Ishikawa (cell line): ENCODE measurements at regions not wholly inside any gene's neighbourhood (a gene's known extent, or its start where the extent isn't known, plus 50 kb on each side); places are given as distances from the start of the nearest gene placed in this dataset.

Source experiments
- CEBPB ChIP-seq: IDR thresholded peaks from 2 replicates; pipeline ENCODE4 v1.6.1; 2012
- CREB1 ChIP-seq: IDR thresholded peaks from 2 replicates; pipeline ENCODE4 v1.6.1; 2012; ENCODE audit warnings: low read depth
- EGR1 ChIP-seq: IDR thresholded peaks from 2 replicates; pipeline ENCODE4 v1.6.1; 2012
- EP300 ChIP-seq: IDR thresholded peaks from 2 replicates; pipeline ENCODE4 v1.6.1; 2012; ENCODE audit warnings: borderline replicate concordance
- FOXM1 ChIP-seq: IDR thresholded peaks from 2 replicates; pipeline ENCODE4 v1.6.1; 2012; ENCODE audit warnings: low read depth, borderline replicate concordance
- NFIC ChIP-seq: IDR thresholded peaks from 2 replicates; pipeline ENCODE4 v1.6.1; 2012
- RAD21 ChIP-seq: IDR thresholded peaks from 2 replicates; pipeline ENCODE4 v1.6.1; 2012; ENCODE audit warnings: low read depth
- TAF1 ChIP-seq: IDR thresholded peaks from 2 replicates; pipeline ENCODE4 v1.6.1; 2012; ENCODE audit warnings: low read depth, mild to moderate bottlenecking
- TCF12 ChIP-seq: IDR thresholded peaks from 2 replicates; pipeline ENCODE4 v1.6.1; 2012; ENCODE audit warnings: low read depth
- TEAD4 ChIP-seq: IDR thresholded peaks from 2 replicates; pipeline ENCODE4 v1.6.1; 2012
- YY1 ChIP-seq: IDR thresholded peaks from 2 replicates; pipeline ENCODE4 v1.6.1; 2012; ENCODE audit warnings: low read depth
- ZBTB7A ChIP-seq: IDR thresholded peaks from 2 replicates; pipeline ENCODE4 v1.6.1; 2012; ENCODE audit warnings: low read depth
- TF ChIP-seq, protein P1 (sequence below): IDR thresholded peaks from 2 replicates; pipeline ENCODE4 v1.6.1; 2012
- TF ChIP-seq, protein P2 (sequence below): IDR thresholded peaks from 2 replicates; pipeline ENCODE4 v1.6.1; 2012; ENCODE audit warnings: low read depth, mild to moderate bottlenecking
- TF ChIP-seq, protein P3 (sequence below): IDR thresholded peaks from 2 replicates; pipeline ENCODE4 v1.6.1; 2012

DNA sequence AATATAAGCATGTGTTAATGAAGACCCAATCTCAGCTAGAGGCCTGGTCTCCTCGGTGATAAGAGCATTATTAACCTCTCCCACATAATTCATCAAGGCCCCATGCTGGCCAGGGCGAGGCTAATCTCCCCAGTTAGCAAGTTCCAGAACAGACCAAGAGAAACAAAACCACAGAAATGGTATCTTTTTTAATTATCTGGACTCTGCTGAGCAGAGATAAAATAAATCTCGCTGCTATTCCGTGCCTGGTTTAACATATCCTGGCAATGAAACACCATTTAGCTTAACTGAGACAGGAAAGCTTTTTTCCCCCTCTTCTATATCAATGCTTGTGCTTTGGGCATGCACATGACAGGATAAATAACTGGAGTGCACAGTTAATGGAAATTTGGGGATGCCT lies 72.5 kb upstream of the ARHGEF3 start:
- TF ChIP-seq CREB1 (no peak), TEAD4 (no peak), NFIC (no peak), ZBTB7A (no peak), YY1 (no peak), CEBPB (no peak), FOXM1 (no peak), TAF1 (no peak), RAD21 (no peak), EGR1 (no peak), EP300 (no peak), TCF12 (no peak)
- TF ChIP-seq, protein P1, sequence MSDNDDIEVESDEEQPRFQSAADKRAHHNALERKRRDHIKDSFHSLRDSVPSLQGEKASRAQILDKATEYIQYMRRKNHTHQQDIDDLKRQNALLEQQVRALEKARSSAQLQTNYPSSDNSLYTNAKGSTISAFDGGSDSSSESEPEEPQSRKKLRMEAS = no peak
- TF ChIP-seq, protein P2, sequence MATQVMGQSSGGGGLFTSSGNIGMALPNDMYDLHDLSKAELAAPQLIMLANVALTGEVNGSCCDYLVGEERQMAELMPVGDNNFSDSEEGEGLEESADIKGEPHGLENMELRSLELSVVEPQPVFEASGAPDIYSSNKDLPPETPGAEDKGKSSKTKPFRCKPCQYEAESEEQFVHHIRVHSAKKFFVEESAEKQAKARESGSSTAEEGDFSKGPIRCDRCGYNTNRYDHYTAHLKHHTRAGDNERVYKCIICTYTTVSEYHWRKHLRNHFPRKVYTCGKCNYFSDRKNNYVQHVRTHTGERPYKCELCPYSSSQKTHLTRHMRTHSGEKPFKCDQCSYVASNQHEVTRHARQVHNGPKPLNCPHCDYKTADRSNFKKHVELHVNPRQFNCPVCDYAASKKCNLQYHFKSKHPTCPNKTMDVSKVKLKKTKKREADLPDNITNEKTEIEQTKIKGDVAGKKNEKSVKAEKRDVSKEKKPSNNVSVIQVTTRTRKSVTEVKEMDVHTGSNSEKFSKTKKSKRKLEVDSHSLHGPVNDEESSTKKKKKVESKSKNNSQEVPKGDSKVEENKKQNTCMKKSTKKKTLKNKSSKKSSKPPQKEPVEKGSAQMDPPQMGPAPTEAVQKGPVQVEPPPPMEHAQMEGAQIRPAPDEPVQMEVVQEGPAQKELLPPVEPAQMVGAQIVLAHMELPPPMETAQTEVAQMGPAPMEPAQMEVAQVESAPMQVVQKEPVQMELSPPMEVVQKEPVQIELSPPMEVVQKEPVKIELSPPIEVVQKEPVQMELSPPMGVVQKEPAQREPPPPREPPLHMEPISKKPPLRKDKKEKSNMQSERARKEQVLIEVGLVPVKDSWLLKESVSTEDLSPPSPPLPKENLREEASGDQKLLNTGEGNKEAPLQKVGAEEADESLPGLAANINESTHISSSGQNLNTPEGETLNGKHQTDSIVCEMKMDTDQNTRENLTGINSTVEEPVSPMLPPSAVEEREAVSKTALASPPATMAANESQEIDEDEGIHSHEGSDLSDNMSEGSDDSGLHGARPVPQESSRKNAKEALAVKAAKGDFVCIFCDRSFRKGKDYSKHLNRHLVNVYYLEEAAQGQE = no peak
- TF ChIP-seq, protein P3, sequence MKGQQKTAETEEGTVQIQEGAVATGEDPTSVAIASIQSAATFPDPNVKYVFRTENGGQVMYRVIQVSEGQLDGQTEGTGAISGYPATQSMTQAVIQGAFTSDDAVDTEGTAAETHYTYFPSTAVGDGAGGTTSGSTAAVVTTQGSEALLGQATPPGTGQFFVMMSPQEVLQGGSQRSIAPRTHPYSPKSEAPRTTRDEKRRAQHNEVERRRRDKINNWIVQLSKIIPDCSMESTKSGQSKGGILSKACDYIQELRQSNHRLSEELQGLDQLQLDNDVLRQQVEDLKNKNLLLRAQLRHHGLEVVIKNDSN = no peak

DNA sequence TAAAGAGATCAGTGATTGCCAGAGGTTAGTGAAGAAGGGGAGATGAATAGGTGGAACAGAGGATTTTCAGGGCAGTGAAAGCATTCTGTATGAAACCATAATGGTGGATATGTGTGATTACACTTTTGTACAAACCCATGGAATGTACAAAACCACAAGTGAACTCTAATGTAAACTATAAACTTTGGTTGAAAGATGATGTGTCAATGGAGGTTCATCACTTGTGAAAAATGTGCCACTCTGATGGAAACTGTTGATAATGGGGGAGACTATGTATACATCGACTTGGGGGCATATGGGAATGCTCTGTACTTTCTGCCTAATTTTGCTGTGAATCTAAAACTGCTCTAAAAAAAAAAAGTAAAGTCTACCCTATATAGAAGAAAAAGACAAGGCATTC lies 68.7 kb upstream of the ARHGEF3 start:
- TF ChIP-seq TCF12 (no peak), ZBTB7A (no peak), TEAD4 (no peak), TAF1 (no peak), YY1 (no peak), NFIC (no peak), RAD21 (no peak), CEBPB (no peak), EGR1 (no peak), FOXM1 (no peak), CREB1 (no peak), EP300 (no peak)
- TF ChIP-seq, protein P2 = no peak
- TF ChIP-seq, protein P3 = no peak
- TF ChIP-seq, protein P1 = no peak

DNA sequence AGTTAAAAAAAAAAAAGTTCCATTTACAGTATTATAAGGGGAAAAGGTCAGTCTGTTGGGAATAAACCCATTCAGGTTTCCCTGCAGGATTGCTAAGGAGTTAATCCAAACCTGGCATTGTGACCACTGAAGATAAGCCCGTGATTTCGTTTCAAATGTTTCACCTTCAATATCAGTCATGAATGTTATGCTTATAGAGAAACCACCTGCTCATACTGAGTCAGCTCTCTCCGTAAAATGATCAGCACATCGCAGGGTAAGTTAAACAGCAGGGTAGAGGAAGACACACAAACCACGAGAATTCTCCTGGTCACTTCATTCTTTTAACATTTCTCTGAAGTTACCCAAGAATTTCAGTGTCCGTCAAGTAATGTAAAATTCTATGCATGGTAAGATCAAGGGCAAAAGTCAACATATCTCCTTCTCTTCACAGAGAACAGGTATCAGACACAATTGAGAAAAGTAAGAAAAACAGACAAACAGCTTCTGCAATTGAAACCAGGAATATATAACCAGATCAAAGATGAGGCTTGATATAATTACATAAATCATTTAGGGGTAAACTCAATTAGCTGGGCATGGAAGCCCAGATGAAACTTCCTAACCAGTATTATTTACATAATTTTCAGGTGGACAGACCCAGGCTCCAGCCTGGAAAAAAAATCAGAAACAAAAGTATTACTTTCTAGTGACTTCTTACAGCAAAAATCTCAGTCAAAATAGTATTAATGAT lies 67.6 kb upstream of the ARHGEF3 start:
- TF ChIP-seq CREB1 = no peak
- TF ChIP-seq TCF12 = no peak
- TF ChIP-seq EGR1 = no peak
- TF ChIP-seq TEAD4 = no peak
- no peak for TF ChIP-seq CEBPB
- TF ChIP-seq, protein P1 = no peak
- no peak for TF ChIP-seq YY1
- TF ChIP-seq, protein P3 = no peak
- TF ChIP-seq ZBTB7A = no peak
- no peak for TF ChIP-seq NFIC
- no peak for TF ChIP-seq FOXM1
- TF ChIP-seq, protein P2 = no peak
- no peak for TF ChIP-seq RAD21
- TF ChIP-seq EP300 = no peak
- no peak for TF ChIP-seq TAF1
